Stimulated activated CD8-positive, alpha-beta memory T cell treated with anti-CD3 and anti-CD28 coated beads, Interleukin-2, amount 100 ng/mL, for 48 hours (primary cell): ENCODE measurements at regions not wholly inside any gene's neighbourhood (a gene's known extent, or its start where the extent isn't known, plus 50 kb on each side); places are given as distances from the start of the nearest gene placed in this dataset.

ENCODE experiments used
- DNase-seq, 2 donors: peaks; one replicate each; pipeline ENCODE4 v3.0.0-alpha.2; 2020; ENCODE audit warnings: low read depth in 2 of 2

DNA sequence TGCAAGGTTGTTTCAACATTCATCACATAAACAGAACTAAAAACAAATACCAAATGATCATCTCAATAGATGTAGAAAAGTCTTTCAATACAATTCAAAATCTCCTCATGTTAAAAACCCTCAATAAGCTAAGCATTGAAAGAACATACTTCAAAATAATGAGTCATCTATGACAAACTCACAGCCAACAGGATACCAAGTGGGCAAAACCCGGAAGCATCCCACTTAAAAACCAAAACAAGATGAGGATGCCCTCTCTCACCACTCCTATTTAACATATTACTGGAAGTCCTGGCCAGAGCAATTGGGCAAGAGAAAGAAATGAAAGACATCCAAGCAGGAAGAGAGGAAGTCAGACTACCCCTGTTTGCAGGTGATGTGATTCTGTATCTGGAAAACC lies 992.2 kb upstream of the PIK3C3 start:
- no peak for DNase-seq

DNA sequence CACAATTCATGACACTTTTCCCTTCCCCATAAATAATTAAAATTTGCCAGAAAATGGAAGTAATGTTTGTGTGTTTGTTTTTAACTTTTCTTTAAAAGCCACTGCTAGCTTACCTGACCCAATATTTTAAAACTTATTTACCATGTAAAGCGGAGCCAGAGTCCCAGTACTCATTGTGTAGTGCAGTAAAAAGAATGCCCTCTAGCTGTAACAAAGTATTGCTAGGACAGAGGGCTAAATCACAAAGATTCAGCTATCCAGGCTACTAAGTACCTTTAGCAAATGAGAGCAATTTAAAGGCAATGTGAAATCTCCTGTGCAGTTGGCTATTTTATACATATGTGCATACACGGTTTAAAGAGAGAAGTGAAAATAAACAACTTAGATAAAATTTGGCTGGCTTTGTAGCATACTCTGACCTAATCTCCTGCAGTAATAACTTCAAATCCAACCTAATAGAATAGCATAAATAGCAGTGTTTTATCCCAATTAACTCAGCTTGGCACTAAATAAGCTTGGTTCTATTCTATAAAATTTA lies 997.4 kb upstream of the PIK3C3 start:
- DNase-seq, result no peak

DNA sequence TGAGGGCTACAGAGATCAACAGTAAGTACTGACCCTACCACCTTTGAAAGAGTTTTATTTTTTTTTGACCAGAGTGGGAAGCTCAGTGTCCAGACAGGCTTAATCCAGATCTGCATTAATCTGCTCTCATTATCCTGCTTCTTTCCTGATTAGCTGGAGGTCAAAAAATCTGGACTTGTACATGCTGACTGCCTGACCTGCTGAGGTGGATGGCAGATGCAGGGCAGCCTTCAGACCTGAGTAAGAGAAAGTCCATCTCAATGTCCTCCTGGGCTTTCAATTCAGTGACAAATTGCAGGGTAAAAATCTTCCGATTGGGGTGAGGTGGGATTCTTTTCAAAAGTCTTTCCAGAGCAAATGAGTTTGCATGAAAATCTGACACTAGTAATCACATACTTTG lies 998.8 kb upstream of the PIK3C3 start:
- no peak for DNase-seq

DNA sequence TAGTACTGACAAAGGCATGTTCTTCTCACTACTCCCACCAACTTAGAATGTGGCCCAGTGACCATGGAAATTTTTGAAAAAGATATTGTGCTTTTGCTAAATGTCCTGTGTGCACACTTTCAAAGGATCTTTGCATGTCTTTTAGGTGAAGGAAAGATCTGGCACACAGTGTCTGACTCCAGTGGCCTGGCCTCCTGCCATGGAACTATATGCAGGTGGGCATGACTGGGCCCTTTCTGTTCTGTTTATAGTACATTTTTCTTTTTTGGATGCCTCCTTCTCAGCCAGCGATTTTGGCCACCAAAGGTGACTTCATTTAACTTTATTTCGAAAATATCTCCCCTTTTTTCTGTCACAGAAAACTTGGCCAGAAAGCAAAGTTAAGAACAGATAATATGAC lies 999.7 kb upstream of the PIK3C3 start:
- DNase-seq, result no peak

DNA sequence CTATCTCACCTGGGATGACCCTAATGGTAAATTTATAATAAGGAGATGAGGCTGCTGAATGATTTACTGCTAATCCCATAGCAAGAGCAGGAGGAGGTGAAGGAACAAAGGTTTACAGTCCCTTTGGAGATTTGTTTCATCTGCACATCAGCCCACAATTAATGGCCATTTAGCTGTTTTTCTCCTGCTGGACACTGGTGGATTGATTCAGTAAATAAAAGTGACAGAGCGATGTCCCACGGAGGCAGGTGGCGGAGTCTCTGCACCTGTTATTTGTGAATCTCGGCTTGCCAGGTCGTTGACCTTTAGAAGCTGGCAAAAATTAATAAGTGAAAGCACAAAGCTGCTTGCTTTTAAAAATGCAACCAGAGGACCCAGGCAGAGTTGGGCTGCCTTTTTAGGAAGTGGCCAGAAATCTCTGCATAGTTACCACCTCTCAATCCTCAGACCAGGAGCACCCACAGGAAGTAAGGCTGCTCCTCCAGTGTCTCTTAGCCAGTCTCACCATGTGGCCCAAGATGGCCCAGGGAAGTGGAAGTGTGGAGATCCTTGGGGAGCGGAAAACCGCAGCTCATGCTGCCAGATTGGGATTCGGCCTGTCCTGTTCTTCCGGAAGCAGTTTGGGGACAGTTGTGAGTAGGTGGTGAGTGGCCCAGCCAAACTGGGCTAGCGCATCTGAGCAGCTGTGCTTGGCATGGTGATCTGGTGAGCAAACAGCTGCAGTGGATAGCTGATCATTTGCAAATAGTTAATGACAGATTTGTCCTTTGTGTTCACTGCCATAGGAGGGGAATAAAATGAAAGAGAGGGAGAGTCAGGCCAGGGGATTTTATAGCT lies 1005.7 kb upstream of the PIK3C3 start:
- DNase-seq, result no peak

DNA sequence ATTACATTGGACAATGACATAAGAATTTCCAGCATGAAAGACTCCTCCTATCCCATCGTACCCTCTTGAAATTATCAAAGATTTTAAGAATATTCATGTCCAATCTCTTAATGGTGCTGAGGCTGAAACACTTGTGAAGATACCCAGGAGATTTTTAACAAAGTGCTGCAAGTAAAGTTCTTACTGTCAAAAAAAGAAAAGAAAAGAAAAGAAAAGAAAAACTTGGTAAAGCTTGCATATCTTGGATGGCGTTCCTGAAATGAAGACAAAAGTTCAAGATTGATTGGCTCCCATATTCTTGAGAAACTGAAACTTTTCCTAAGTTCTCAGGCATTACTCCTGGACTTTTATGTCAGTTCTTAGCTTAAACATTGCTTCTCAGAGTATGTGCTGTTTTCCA lies 1010.5 kb upstream of the PIK3C3 start:
- no peak for DNase-seq

DNA sequence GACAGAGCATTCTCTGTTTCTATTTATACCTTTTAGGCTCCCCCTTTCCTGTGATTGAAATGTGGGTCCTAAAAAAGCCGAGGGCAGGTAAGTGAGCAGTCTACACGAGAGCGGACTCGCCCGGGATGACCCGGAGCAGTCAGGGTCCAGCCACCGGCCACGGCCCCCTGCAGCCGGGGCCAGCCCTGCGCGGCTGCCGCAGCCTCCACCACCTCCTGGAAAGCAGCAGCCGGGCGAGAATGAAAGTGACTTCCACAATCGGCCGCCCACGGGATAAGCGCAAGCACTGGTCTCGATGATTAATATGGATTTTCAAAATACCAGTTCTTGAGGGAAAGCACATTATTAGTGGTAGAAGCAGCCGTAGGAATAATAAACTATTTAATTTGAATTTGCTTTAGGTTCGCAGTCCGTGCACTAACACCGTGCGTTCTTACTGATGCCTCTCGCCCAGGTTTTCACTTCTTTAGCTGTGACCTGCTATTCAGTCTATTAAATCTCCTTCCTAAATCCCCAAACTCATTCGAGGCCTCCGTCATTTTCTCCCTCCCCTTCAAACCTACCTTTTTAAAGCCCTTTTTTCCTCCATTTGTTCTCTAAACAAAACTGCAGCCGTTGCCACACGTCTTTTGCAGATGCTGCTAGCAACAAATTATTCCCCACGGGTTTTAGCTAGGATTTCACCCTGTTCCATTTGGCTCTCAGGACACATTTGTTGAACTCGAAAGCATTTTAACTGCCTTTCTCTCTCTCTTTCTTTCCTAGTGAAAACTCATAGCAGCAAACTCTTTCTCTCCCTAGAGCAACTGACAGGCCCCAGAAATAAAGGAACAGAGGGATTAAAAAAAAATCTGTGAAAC lies 1015.1 kb upstream of the PIK3C3 start:
- no peak for DNase-seq

DNA sequence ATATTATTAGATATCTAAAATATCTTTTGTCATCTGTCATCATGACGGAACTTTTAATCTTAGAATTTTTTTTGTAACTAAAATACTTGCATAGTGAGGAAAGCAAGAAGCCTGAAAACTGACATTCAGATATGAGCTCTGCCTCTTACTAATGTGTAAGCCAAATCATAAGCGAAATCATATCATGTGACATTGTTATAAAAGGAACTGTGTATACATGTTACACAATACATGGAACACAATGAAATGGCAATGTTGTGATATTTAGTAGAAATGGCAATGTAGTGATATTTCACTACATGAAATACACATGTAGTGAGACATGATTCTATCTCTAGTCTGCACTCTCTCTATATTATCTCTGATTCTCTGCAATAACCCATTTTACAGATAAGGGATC lies 1016.4 kb upstream of the PIK3C3 start:
- DNase-seq, result no peak

DNA sequence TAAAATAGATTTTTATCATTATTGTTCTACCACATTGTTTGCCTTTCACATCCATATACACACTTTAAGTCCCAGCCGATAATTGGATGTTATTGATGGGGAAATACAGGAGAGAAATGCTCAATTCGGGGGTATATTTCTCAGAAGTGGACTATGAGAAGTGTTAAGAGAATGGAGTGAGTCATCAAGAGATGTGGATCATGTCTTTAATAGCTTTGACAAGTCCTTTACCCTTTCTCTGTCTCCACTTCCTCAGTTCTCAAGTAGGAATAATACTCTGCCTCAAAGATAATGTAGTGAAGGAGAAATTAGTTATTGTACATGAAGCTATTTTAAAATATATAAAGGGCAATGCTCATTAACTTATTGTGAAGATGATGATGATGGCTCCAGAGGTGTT lies 1017.6 kb upstream of the PIK3C3 start:
- DNase-seq, result no peak

DNA sequence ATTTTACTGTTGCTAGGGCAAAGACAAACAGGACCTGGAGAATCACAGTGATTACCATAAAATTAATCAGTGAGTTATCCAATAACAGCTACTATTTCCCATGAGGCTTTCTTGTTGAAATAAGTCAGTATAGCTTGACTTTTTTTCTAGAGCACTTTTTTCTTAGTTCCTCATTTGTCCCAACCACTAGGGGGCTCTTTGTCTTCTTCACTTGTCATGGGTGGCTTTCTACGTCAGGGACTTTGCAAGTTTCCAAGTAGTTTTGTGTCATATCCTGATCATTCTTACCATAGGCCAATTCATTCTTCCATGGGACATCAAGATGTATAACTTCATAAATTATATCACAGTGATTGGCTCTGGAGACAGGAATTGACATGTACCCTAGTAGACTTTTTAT lies 1019.6 kb upstream of the PIK3C3 start:
- no peak for DNase-seq

DNA sequence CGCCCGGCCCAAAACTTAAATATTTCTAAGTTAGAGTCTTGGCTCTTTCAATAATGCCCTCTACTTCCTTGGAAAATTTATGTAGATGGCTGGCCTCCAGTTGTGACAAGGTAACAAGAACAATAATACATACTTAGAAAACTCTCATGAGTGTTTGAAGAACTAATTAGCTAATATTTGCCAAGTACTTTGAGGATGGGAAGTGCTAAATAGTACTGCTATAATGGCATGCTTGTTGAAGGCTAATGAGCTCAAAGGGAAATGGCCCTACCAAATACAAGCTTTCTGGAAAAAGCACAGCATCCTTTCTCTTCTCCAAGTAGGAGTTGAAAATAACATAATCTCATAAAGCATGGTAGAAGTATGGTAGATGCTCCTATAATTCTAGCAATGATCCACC lies 1022.2 kb upstream of the PIK3C3 start:
- DNase-seq, result no peak

DNA sequence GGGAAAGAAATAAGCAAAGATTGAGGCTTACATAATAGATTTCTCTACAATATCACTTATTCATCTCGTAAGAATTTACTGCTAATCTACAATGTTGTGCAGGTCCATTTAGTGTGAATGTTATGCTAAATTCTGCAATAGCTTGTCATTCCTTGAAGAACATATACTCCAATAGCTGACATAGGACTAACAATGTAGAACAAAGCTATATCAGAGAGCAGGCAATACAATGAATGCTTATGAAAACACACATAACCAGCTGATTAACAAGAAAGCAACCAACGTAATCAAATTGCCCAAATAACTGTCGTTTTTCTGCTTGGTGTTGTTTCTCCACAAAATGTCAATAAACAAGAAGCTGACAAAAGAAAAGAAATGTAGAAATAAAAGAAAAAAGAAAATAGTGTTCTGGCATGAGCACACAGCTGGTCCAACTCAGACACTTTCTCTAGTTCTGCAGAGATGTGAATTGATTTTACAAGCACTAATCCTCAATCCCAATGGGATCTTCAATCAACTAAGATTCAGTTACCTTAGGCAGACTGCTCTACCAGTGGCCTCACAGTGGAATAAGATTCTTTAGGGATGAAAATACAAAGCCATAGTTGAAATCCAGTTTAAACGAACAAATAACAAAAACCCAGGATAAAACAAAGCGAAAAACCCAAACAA lies 1024.7 kb upstream of the PIK3C3 start:
- no peak for DNase-seq

DNA sequence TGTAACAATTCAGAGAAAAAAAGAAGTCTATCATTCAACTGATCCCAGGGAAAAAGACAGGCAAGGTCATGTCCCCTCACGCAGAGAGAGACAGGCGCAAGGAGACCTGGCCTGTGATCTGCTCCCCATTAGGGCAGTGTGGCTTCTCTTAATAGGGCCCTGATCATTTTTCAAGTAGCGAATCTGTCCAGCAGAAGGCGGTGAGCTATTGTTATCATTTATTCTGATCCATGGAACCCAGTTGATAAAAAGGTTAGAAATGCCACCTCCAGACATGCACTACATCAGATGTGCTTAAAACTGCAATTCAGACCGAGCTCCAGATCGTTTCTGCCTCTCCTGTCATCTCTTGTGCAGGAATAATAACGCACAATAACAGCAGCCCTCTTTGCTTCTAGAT lies 1025.6 kb upstream of the PIK3C3 start:
- no peak for DNase-seq

DNA sequence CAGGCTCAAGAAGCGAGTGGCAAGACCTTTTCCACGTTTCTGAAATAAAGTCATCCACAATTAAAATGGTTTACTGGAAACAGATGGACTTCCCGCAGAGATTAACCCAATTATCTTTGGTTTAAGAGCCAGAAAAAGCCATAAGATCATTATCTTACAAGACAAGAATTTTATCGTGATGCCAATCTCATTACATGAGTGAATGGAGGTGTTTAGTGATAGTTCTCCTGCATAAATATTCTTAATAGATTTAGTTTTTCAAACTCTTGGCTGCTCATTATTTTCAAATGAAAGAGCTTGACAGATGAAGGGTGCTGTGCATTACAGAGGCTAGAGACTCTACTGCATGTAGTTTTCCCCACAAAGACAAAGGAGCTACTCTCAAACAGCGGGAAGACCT lies 1028.4 kb upstream of the PIK3C3 start:
- DNase-seq, result no peak

DNA sequence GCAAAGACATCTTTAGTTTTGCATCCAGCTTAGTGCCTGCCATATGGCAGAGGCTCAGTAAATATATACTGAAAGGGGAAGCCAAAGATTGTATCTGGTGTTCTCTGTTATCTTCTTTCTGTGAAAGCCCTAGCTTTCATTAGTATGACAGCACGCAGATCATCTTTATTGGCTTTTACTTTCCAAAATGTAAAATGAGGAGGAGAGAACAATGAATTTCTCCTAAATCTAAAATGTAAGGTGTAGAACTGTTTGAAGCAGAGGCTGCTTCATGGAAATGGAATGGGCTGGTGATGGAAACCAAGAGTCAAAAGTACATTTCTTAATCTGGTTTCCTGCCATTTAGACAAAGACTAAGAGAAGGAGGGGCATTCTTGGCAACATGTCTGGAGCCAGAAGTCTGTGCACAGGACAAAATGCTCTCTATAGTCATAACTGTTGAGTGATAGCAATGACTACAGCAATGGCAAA lies 1029.9 kb upstream of the PIK3C3 start:
- no peak for DNase-seq

DNA sequence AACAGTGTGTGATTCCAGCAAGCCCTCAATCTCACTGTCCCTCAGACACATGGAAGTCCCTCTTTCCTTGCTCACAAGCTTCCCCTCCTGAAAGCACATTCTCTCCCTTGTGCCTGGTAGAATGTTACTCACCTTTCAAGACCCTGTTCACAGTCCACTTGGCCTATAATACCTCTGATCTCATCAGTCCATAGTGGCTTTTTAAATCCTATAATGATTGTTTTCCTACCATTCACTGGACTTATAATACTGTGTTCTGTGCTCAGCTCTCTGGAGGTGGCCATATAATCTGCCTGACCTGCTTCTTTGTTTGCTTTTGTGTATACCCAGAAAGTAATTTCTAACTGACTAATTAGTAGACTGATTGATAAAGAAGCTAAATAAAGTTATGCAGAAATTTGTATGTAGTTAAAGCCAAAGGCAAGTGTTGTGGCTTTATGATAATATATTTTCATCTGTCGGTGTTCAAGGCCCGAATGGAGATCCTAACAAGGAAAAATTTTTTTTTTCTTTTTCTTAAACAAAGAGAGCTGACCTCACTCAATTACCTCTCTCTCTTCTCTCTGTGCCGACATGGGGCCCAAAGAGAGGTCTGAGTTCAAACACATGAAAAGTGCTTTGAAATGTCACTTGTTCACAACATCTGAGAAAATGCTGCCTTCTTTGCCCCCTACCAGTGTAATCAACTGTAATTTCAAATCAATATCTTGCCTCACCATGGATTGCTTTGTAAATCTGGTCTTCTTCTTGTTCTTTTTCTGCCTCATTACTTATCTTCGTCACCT lies 1033.0 kb upstream of the PIK3C3 start:
- no peak for DNase-seq

DNA sequence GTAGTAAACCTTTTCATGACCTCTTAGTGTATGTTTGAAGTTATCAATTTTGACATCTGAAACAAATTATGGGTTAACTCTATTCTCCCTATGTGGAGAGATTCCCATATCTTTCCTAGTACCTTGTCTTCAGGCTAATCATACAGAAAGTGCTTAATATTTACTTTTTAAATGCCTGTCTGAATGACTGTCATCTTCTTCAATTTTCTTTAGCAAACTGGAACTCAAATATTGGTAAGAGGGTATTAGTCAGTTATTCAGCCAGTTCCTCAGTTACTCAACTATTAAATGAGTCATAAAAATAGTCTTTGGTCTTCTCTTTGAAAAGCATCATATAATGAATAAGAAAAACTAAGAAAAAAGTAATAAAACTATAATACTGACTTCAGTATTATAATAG lies 1038.0 kb upstream of the PIK3C3 start:
- DNase-seq, result no peak

DNA sequence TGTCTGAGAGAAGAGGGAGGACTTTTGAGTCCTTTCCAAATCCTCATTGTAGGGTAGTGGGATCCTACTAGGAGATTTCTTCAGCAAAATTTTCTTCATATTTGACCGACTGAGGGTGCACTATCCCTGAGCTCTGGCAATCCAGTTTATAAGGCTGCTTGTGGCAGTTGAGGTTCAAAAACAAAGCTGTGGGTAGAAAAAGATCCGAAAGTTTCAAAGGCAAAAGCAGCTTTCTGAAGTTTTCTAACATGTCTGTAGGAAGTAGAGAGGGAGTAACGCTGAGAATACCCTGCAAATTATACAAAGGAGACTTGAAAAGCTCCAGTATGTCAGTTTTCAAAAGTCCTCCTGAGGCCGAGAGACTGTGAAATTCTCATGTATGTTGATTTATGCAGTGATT lies 1039.3 kb upstream of the PIK3C3 start:
- DNase-seq, result no peak

DNA sequence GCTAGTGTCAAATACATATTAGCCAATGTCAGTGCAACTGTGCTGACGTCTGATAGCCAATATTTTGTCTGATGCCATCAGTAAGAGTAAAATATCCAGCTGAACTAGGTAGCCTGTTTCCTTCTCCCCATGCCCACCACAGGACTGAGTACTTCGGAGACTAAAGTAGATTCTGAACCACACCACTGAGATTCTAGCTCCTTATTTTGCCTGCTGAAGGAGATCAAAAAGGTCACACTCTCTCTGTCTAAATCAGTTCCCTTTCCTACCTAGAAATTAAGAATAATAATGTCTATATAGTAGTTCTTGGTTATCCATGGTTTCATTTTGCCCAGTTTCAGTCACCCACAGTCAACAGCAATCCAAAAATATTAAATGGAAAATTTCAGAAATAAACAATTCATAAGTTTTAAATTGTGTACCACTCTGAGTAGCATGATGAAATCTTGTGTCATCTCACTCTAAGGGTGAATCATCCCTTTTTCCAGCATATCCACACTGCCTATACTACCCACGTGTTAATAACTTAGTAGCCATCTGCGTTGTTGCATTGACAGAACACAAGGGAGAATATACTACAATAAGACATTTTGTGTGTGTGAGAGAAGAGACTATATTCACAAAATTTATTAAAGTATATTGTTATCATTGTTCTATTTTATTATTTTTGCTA lies 1043.3 kb upstream of the PIK3C3 start:
- no peak for DNase-seq

DNA sequence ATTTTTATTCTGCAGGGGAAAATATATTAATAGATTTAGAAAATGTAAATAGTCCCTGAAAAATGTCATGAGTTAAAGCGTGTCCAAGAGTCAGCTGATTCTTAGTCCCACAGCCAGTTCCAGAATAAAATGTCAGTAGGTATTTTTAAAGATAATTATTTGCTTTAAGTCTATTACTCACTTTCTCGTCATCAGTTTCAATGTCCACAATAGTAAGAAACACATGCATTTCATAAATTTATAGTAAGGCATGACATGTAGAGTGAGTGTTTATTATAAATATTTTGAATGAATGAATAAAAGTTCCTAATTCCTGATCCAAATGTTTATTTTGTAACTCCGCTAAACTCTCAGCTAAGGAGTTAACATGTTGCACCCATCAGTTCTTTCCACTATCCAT lies 1044.0 kb upstream of the PIK3C3 start:
- DNase-seq, result no peak

DNA sequence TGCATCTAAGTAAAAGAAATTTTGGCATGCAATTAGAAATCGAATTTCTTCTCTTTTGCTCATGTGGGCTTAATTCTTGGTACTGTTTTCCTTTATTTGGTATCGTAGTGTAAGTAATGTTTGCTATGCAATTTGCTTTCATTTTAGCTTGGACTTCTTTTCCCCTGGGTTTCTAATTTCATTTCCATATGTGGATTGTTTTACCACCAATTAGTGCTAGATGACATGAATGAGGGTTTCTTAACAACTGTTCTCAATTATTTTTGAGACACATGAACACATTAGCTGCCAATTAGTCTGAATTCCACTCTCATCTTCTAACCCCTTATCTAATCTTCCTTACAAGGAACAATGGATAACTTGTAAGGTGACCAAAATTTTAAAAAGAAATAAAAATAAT lies 1047.2 kb upstream of the PIK3C3 start:
- no peak for DNase-seq
